H1 (cell line): ENCODE measurements at regions not wholly inside any gene's neighbourhood (a gene's known extent, or its start where the extent isn't known, plus 50 kb on each side); places are given as distances from the start of the nearest gene placed in this dataset.

Source experiments
- CTCF ChIA-PET: fragments of 300-600 bp; sonication (Branson Sonifier 250); formaldehyde crosslinking; loops from one replicate; lab custom pipeline; 2021; ENCODE audit not compliant: partially characterized antibody; lab: Charles Lee
- POLR2A ChIA-PET: fragments of 300-600 bp; sonication (Branson Sonifier 250); formaldehyde crosslinking; loops from one replicate; lab custom pipeline; 2021; ENCODE audit warnings: inconsistent platforms; ENCODE audit not compliant: partially characterized antibody; lab: Charles Lee
- DNase-seq, 2 experiments: peaks; one replicate each; pipeline versions ENCODE4 v3.0.0 to v3.0.0-alpha.2; 2010 to 2022; ENCODE audit warnings: low spot score in 2 of 2, low read depth in 1 of 2, mixed read lengths in 1 of 2
- FAIRE-seq: peaks from 2 replicates; lab custom pipeline; 2011; peaks lifted over from hg19 to GRCh38; lab: Jason Lieb, UNC
- H2AFZ ChIP-seq: 2 replicates; pipeline ENCODE4 v1.8.1; 2012; ENCODE audit warnings: low read length, inconsistent platforms
- H2AK5ac ChIP-seq: 2 replicates; pipeline ENCODE4 v1.6.1; 2013; ENCODE audit warnings: low read depth, low read length
- H2BK120ac ChIP-seq: replicated peaks from 2 replicates; pipeline ENCODE3; 2013; ENCODE audit warnings: low read depth, low read length, inconsistent platforms
- H2BK12ac ChIP-seq: 2 replicates; pipeline ENCODE4 v1.6.1; 2013; ENCODE audit warnings: low read depth, low read length
- H2BK15ac ChIP-seq: 2 replicates; pipeline ENCODE4 v1.6.1; 2013; ENCODE audit warnings: low read length
- H2BK20ac ChIP-seq: 2 replicates; pipeline ENCODE4 v1.6.1; 2013; ENCODE audit warnings: low read length
- H2BK5ac ChIP-seq: 2 replicates; pipeline ENCODE4 v1.6.1; 2013; ENCODE audit warnings: low read depth, low read length
- H3K14ac ChIP-seq: 2 replicates; pipeline ENCODE4 v1.6.1; 2013; ENCODE audit warnings: inconsistent platforms; ENCODE audit not compliant: insufficient read length
- H3K18ac ChIP-seq: 2 replicates; pipeline ENCODE4 v1.6.1; 2013; ENCODE audit warnings: low read length; ENCODE audit errors: extremely low read depth
- H3K23ac ChIP-seq: 2 replicates; pipeline ENCODE4 v1.6.1; 2013; ENCODE audit warnings: inconsistent platforms; ENCODE audit not compliant: insufficient read length
- H3K23me2 ChIP-seq: 2 replicates; pipeline ENCODE4 v1.6.1; 2013; ENCODE audit warnings: low read depth, low read length
- H3K27ac ChIP-seq: 2 replicates; pipeline ENCODE4 v1.6.1; 2011; ENCODE audit warnings: low read depth, low read length, inconsistent platforms
- H3K27me3 ChIP-seq, 4 experiments: replicated peaks in 1 of 4; 1 replicate in 1 of 4; 2 replicates in 3 of 4; pipeline versions ENCODE4 v1.6.1 to v1.8.1; 2011 to 2013; ENCODE audit warnings: low read length in 3 of 4, mild to moderate bottlenecking in 3 of 4, inconsistent platforms in 2 of 4, mixed read lengths in 2 of 4, moderate library complexity in 1 of 4; ENCODE audit not compliant: control insufficient read depth in 3 of 4, insufficient read depth in 3 of 4; ENCODE audit errors: extremely low read depth in 1 of 4
- H3K36me3 ChIP-seq, 4 experiments: 2 replicates each; pipeline versions ENCODE4 v1.6.1 to v1.8.1; 2011 to 2013; ENCODE audit warnings: mild to moderate bottlenecking in 4 of 4, low read length in 3 of 4, moderate library complexity in 2 of 4, control low read depth in 1 of 4, inconsistent platforms in 1 of 4; ENCODE audit not compliant: insufficient read depth in 4 of 4, control insufficient read depth in 2 of 4
- H3K4ac ChIP-seq: replicated peaks from 2 replicates; pipeline ENCODE3; 2013; ENCODE audit warnings: low read length, low read depth, mixed read lengths, inconsistent platforms; ENCODE audit not compliant: insufficient read length
- H3K4me1 ChIP-seq, 4 experiments: replicated peaks in 1 of 4; 1 replicate in 1 of 4; 2 replicates in 3 of 4; pipeline versions ENCODE4 v1.6.1 to v1.8.1; 2011 to 2013; ENCODE audit warnings: low read length in 3 of 4, inconsistent platforms in 2 of 4, mixed read lengths in 1 of 4; ENCODE audit not compliant: insufficient read depth in 4 of 4, control insufficient read depth in 3 of 4
- H3K4me2 ChIP-seq, 2 experiments: 2 replicates each; pipeline versions ENCODE4 v1.6.1 to v1.8.1; 2011 to 2013; ENCODE audit warnings: low read depth in 2 of 2, low read length in 2 of 2, control low read depth in 1 of 2, inconsistent platforms in 1 of 2, mild to moderate bottlenecking in 1 of 2; ENCODE audit not compliant: insufficient read depth in 1 of 2
- H3K4me3 ChIP-seq, 4 experiments: fragments of 200-600, 300-600 bp in 1 of 4; sonication (generic), shearing (Covaris generic), sonication (Bioruptor Twin) in 1 of 4; 2 replicates each; pipeline versions ENCODE4 v1.5.1 to v1.8.1; 2011 to 2016; ENCODE audit warnings: low read length in 4 of 4, low read depth in 3 of 4, control low read depth in 2 of 4, inconsistent platforms in 2 of 4, mild to moderate bottlenecking in 2 of 4, mixed read lengths in 1 of 4, moderate library complexity in 1 of 4; ENCODE audit not compliant: insufficient read depth in 2 of 4; ENCODE audit errors: extremely low read depth in 1 of 4
- H3K56ac ChIP-seq: replicated peaks from 2 replicates; pipeline ENCODE3; 2013; ENCODE audit warnings: low read depth, mild to moderate bottlenecking, mixed read lengths, low read length, inconsistent platforms; ENCODE audit not compliant: insufficient read length
- H3K79me1 ChIP-seq: 2 replicates; pipeline ENCODE4 v1.6.1; 2013; ENCODE audit warnings: low read depth, low read length, control low read depth
- H3K79me2 ChIP-seq, 2 experiments: 2 replicates each; pipeline versions ENCODE4 v1.6.1 to v1.8.1; 2012 to 2013; ENCODE audit warnings: low read length in 2 of 2, mild to moderate bottlenecking in 2 of 2, inconsistent platforms in 1 of 2; ENCODE audit not compliant: insufficient read depth in 2 of 2, control insufficient read depth in 1 of 2
- H3K9ac ChIP-seq, 4 experiments: replicated peaks in 1 of 4; 1 replicate in 1 of 4; 2 replicates in 3 of 4; pipeline versions ENCODE4 v1.6.1 to v1.8.1; 2011 to 2013; ENCODE audit warnings: low read depth in 3 of 4, low read length in 3 of 4, control low read depth in 2 of 4, mild to moderate bottlenecking in 2 of 4, moderate library complexity in 2 of 4, inconsistent platforms in 1 of 4; ENCODE audit errors: extremely low read depth in 1 of 4
- H3K9me3 ChIP-seq, 2 experiments: 2 replicates each; pipeline versions ENCODE4 v1.6.1 to v1.8.1; 2012 to 2013; ENCODE audit warnings: mild to moderate bottlenecking in 2 of 2, moderate library complexity in 2 of 2, control low read depth in 1 of 2, inconsistent platforms in 1 of 2, low read depth in 1 of 2, low read length in 1 of 2, mixed read lengths in 1 of 2; ENCODE audit not compliant: insufficient read depth in 2 of 2
- H4K20me1 ChIP-seq, 2 experiments: replicated peaks in 1 of 2; 2 replicates each; pipeline versions ENCODE3 to v1.8.1; 2011 to 2013; ENCODE audit warnings: inconsistent platforms in 2 of 2, low read length in 2 of 2, mild to moderate bottlenecking in 1 of 2; ENCODE audit not compliant: insufficient read depth in 2 of 2, control insufficient read depth in 1 of 2
- H4K5ac ChIP-seq: 2 replicates; pipeline ENCODE4 v1.6.1; 2013; ENCODE audit warnings: low read length, low read depth, mixed read lengths, inconsistent platforms; ENCODE audit not compliant: insufficient read length
- H4K8ac ChIP-seq: 2 replicates; pipeline ENCODE4 v1.8.0; 2013; ENCODE audit warnings: mild to moderate bottlenecking, moderate library complexity, low read length, inconsistent platforms; ENCODE audit not compliant: insufficient read depth; ENCODE audit errors: extremely low read depth
- H4K91ac ChIP-seq: replicated peaks from 2 replicates; pipeline ENCODE3; 2013; ENCODE audit warnings: low read length, mixed read lengths, inconsistent platforms; ENCODE audit not compliant: insufficient read length
- CBX8 ChIP-seq: fragments of 300-800, 300-1000 bp; sonication (generic); IDR thresholded peaks from 2 replicates; pipeline ENCODE4 v1.7.1; 2016; ENCODE audit warnings: low read depth, low read length, borderline replicate concordance
- CEBPB ChIP-seq: IDR thresholded peaks from 2 replicates; pipeline ENCODE4 v1.6.1; 2012; ENCODE audit warnings: low read depth, low read length
- GTF2F1 ChIP-seq: IDR thresholded peaks from 2 replicates; pipeline ENCODE4 v1.6.1; 2012; ENCODE audit warnings: low read depth, low read length, improper control_type of control experiment, borderline replicate concordance
- KDM1A ChIP-seq: fragments of 200-600, 300-600 bp; sonication (generic); IDR thresholded peaks from 2 replicates; pipeline ENCODE4 v1.7.1; 2016; ENCODE audit warnings: mild to moderate bottlenecking, low read length, borderline replicate concordance
- KDM5A ChIP-seq: fragments of 200-600 bp; IDR thresholded peaks from 2 replicates; pipeline ENCODE4 v1.7.1; 2012; ENCODE audit warnings: mild to moderate bottlenecking, low read length, inconsistent platforms, mixed read lengths
- POLR2A ChIP-seq, 2 experiments: IDR thresholded peaks; 1 replicate in 1 of 2; 2 replicates in 1 of 2; pipeline ENCODE4 v1.6.1; 2011; ENCODE audit warnings: low read depth in 2 of 2, low read length in 2 of 2, mild to moderate bottlenecking in 2 of 2; ENCODE audit errors: control extremely low read depth in 1 of 2
- RFX5 ChIP-seq: IDR thresholded peaks from 2 replicates; pipeline ENCODE4 v1.6.1; 2011; ENCODE audit warnings: low read depth, low read length, improper control_type of control experiment, borderline replicate concordance
- SP4 ChIP-seq: IDR thresholded peaks from 2 replicates; pipeline ENCODE4 v1.6.1; 2012; ENCODE audit warnings: low read length, inconsistent platforms
- SRF ChIP-seq: IDR thresholded peaks from 2 replicates; pipeline ENCODE4 v1.6.1; 2011; ENCODE audit warnings: mild to moderate bottlenecking, low read depth, low read length, moderate library complexity
- TBP ChIP-seq: IDR thresholded peaks from 2 replicates; pipeline ENCODE4 v1.6.1; 2011; ENCODE audit warnings: low read depth, low read length, improper control_type of control experiment
- WGBS, 2 experiments: shearing (Covaris generic) in 1 of 2; methylation state at CpG; one replicate each; pipeline versions ENCODE4 v1.1.6 to v1.1.7; 2013 to 2015; ENCODE audit warnings: low lambda C conversion rate in 2 of 2, mixed read lengths in 2 of 2, inconsistent platforms in 1 of 2, low coverage in 1 of 2, missing lambda C conversion rate in 1 of 2; ENCODE audit not compliant: insufficient replicate concordance in 2 of 2, insufficient coverage in 1 of 2, insufficient read length in 1 of 2; ENCODE audit errors: extremely low coverage in 1 of 2, missing lambda C conversion rate in 1 of 2; 5-methylcytosine and 5-hydroxymethylcytosine counted together
- TF ChIP-seq, protein P1 (sequence below): IDR thresholded peaks from 2 replicates; pipeline ENCODE4 v1.6.1; 2012; ENCODE audit warnings: inconsistent platforms

- H2BK20ac ChIP-seq = no peak overlapping the region
- H4K91ac ChIP-seq = no peak overlapping the region
- H3K18ac ChIP-seq = no peak overlapping the region
- FAIRE-seq (no peak), DNase-seq (no peak)
- no peak overlapping the region for H2AFZ ChIP-seq
- H4K20me1 ChIP-seq = no peaks in the 10 kb centered on the region
- no peaks in the 10 kb centered on the region for H3K27me3 ChIP-seq
- H3K23me2 ChIP-seq = no peaks in the 10 kb centered on the region
- H3K23ac ChIP-seq = no peak overlapping the region
- no peaks in the 10 kb centered on the region for H3K36me3 ChIP-seq
- H2BK15ac ChIP-seq = no peak overlapping the region
- H2BK120ac ChIP-seq = no peak overlapping the region
- no peak overlapping the region for H2AK5ac ChIP-seq
- H3K56ac ChIP-seq = no peak overlapping the region
- H3K27ac ChIP-seq = no peak overlapping the region
- H3K79me1 ChIP-seq = no peaks in the 10 kb centered on the region; the same call in 1 of the 2 replicates
- H4K8ac ChIP-seq = no peak overlapping the region
- H3K4me1 ChIP-seq = peaks cover 0 to 15% (median 8%) of the 10 kb centered on the region in 4 experiments; a peak in 3 of 7 replicates
- POLR2A ChIA-PET = no interaction called here
- H3K4me3 ChIP-seq = no peak overlapping the region
- H3K79me2 ChIP-seq = no peaks in the 10 kb centered on the region
- H4K5ac ChIP-seq = no peak overlapping the region
- no peak overlapping the region for H2BK5ac ChIP-seq
- CTCF ChIA-PET = interaction anchor here (0.8 to 1.6 kb wide), 6 partner anchors 15 to 236 kb away, joined by 3 to 4 read pairs (median 4); no protein-coding TSS in a partner anchor
- H3K4me2 ChIP-seq = no peak overlapping the region
- no peak overlapping the region for H2BK12ac ChIP-seq
- 81% methylated on average over 19 of the region's 19 CpGs; no CpG with 5 or more reads in 1 of the 2 experiments for WGBS, 2 experiments
- H3K4ac ChIP-seq = no peak overlapping the region
- no peaks in the 10 kb centered on the region for H3K9me3 ChIP-seq
- H3K14ac ChIP-seq = no peak overlapping the region
- no peak overlapping the region for H3K9ac ChIP-seq
- TF ChIP-seq POLR2A (IDR thresholded peaks at IDR 0.05; ENCODE audit: control extremely low read depth in 1 of 2, low read depth in 2 of 2, low read length in 2 of 2) (no peak), TBP (no peak), SRF (no peak), RFX5 (no peak), CBX8 (no peak), KDM5A (no peak), CEBPB (no peak), GTF2F1 (no peak), KDM1A (no peak), SP4 (no peak)
- TF ChIP-seq, protein P1, sequence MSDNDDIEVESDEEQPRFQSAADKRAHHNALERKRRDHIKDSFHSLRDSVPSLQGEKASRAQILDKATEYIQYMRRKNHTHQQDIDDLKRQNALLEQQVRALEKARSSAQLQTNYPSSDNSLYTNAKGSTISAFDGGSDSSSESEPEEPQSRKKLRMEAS = no peak
Measured at GRCh38 chr17:79156463-79157095, 82.0 kb downstream of the ENGASE start.
